HFF-Myc (cell line): ENCODE measurements at regions not wholly inside any gene's neighbourhood (a gene's known extent, or its start where the extent isn't known, plus 50 kb on each side); places are given as distances from the start of the nearest gene placed in this dataset.

Source experiments
- DNase-seq: peaks from one replicate; pipeline ENCODE4 v3.0.0-alpha.2; 2011; ENCODE audit warnings: low read depth; ENCODE audit errors: extremely low read depth
- H3K4me3 ChIP-seq: replicated peaks from 2 replicates; pipeline ENCODE4 v1.5.1; 2011; ENCODE audit warnings: low read depth, mild to moderate bottlenecking, control low read depth, low read length
- CTCF ChIP-seq: IDR thresholded peaks from 2 replicates; pipeline ENCODE4 v1.5.1; 2012; ENCODE audit warnings: mild to moderate bottlenecking, low read depth, low read length, control low read depth; ENCODE audit errors: missing control alignments

- H3K4me3 ChIP-seq = no peak overlapping the region
- TF ChIP-seq CTCF = no peak
- DNase-seq = no peak
Observed at GRCh38 chr17:33551911-33552310, 258.8 kb upstream of the ASIC2 start.

- DNase-seq = no peak
- no peak overlapping the region for H3K4me3 ChIP-seq
- no peak for TF ChIP-seq CTCF
Observed at GRCh38 chr17:33560165-33560564, 267.1 kb upstream of the ASIC2 start.

DNA sequence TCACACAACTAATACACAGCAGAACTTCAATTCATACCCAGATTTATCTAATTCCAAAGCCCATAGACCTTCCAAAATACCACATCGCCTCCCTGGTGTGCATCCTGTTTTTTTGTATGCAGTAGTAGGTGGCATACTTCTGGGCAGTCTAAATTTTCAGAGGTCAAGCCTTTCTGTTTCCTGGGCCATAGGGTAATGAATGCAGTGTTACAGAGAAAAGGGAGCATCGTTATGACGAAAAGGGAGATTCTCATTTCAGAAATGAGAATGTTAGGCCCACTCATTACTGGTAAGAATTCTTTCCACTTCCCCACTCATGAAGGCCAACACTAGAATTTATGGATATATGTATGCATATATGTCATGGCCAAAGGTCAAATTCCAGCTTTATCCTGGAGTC lies 267.8 kb upstream of the ASIC2 start:
- DNase-seq = no peak
- no peak overlapping the region for H3K4me3 ChIP-seq
- no peak for TF ChIP-seq CTCF

DNA sequence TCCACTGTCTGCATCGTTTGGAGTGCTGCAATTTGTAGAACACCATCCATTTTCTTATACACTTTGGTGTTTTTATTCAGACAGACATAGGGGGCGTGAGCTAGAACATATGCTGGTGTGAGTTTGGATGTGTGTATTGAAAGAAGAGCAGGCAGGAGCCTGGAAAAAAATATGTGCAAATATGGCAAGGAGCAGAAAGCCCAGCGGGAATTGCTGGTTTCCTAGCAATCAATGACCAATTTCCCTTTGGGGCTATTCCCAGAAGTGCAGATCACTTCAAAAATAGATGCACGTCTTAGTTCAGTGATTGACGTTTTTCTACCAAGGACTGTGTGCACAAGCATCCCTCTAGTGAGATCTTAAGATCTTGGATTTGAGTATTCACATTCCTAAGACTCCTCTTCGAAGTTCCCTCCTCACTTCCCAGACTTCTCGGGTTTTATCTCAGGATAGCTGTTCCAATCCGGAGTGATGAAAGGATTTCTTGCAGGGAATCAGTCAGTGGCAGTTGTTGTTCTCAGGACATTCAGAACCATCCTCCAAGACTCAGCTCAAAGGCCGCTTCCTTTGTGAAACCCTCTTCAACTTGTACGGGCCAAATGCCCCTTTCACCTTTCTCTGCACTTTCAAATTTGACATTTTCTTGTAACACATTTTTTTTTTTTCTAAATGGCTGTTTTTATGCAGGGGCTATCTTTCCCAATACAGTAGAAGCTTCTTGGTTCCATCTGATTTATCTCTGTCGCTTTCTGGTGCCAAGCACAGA lies 268.7 kb upstream of the ASIC2 start:
- no peak for TF ChIP-seq CTCF
- H3K4me3 ChIP-seq = no peak overlapping the region
- no peak for DNase-seq

GRCh38 chr17:33562792-33563191 lies 269.7 kb upstream of the ASIC2 start:
- TF ChIP-seq CTCF = no peak
- no peak overlapping the region for H3K4me3 ChIP-seq
- no peak for DNase-seq

DNA sequence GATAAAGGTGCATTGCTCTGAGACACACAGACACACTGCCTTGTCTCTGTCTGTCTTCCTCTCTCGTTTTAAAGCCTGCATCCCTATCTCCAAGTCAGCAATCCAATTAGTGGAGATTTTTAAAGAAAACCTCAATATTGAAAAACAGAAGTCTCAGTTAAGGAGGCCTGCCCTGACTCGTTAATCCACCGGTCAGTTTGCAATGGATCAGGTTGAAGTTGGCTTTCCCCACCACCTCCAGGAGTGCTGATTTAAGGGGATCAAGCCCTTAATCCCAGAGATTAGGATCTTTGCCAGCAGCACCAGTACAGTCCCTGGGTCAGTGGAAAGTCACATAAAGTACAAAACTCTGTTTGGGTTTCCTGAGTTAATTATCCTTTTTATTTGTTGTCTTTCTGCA lies 271.1 kb upstream of the ASIC2 start:
- no peak for DNase-seq
- no peak overlapping the region for H3K4me3 ChIP-seq
- TF ChIP-seq CTCF = no peak

- TF ChIP-seq CTCF = no peak
- no peak overlapping the region for H3K4me3 ChIP-seq
- DNase-seq = no peak
Observed at GRCh38 chr17:33567223-33567622, 274.1 kb upstream of the ASIC2 start.
